ENCODE measurements at regions not wholly inside any gene's neighbourhood (a gene's known extent, or its start where the extent isn't known, plus 50 kb on each side); places are given as distances from the start of the nearest gene placed in this dataset.

- no peak for DNase-seq
Measured at GRCh38 chr3:14288833-14289451, 110.3 kb downstream of the LSM3 start.

GRCh38 chr3:14289590-14290461, 111.2 kb downstream of the LSM3 start:
- peak; percentile 60 for DNase-seq

- no peak for DNase-seq
Measured at GRCh38 chr3:14290631-14291385, 111.6 kb upstream of the SLC6A6 start.

GRCh38 chr3:14295037-14295436, 107.4 kb upstream of the SLC6A6 start:
- no peak for DNase-seq

- no peak for DNase-seq
Measured at GRCh38 chr3:14295801-14296200, 106.6 kb upstream of the SLC6A6 start.

GRCh38 chr3:14297305-14297704, 105.1 kb upstream of the SLC6A6 start:
- DNase-seq, result no peak

- no peak for DNase-seq
Measured at GRCh38 chr3:14297784-14298236, 104.6 kb upstream of the SLC6A6 start.

- DNase-seq, result no peak
Measured at GRCh38 chr3:14298442-14298841, 104.0 kb upstream of the SLC6A6 start.

- DNase-seq, result no peak
Measured at GRCh38 chr3:14298991-14299555, 103.3 kb upstream of the SLC6A6 start.

- no peak for DNase-seq
Measured at GRCh38 chr3:14299767-14300166, 102.6 kb upstream of the SLC6A6 start.

- DNase-seq, result no peak
Measured at GRCh38 chr3:14300721-14301399, 101.5 kb upstream of the SLC6A6 start.

GRCh38 chr3:14301558-14301957, 100.8 kb upstream of the SLC6A6 start:
- DNase-seq, result no peak

- no peak for DNase-seq
Measured at GRCh38 chr3:14303336-14304100, 98.9 kb upstream of the SLC6A6 start.

- DNase-seq, result no peak
Measured at GRCh38 chr3:14304101-14305045, 98.0 kb upstream of the SLC6A6 start.

GRCh38 chr3:14305324-14305723, 97.1 kb upstream of the SLC6A6 start:
- no peak for DNase-seq

- no peak for DNase-seq
Measured at GRCh38 chr3:14306142-14306541, 96.3 kb upstream of the SLC6A6 start.

- no peak for DNase-seq
Measured at GRCh38 chr3:14307656-14308302, 94.6 kb upstream of the SLC6A6 start.

- DNase-seq, result no peak
Measured at GRCh38 chr3:14311729-14312128, 90.7 kb upstream of the SLC6A6 start.

- no peak for DNase-seq
Measured at GRCh38 chr3:14312375-14312774, 90.0 kb upstream of the SLC6A6 start.

- no peak for DNase-seq
Measured at GRCh38 chr3:14317057-14317553, 85.3 kb upstream of the SLC6A6 start.
